GM23338 (cell line): ENCODE measurements at regions not wholly inside any gene's neighbourhood (a gene's known extent, or its start where the extent isn't known, plus 50 kb on each side); places are given as distances from the start of the nearest gene placed in this dataset.

Experiments
- ATAC-seq: fragments of 200-7000 bp; cut with Tn5 transposase; 3 replicates; pipeline ENCODE4 v1.9.1; 2020
- DNase-seq: peaks from one replicate; pipeline ENCODE4 v3.0.0-alpha.2; 2015; ENCODE audit warnings: low spot score
- H2AFZ ChIP-seq: fragments of 200-600 bp; sonication (generic); 2 replicates; pipeline ENCODE4 v1.8.0; 2016; ENCODE audit warnings: antibody characterized with exemption, mild to moderate bottlenecking, moderate library complexity
- H3F3A ChIP-seq: fragments of 200-600 bp; sonication (generic); replicated peaks from 2 replicates; pipeline ENCODE4 v1.8.0; 2017; ENCODE audit warnings: antibody characterized with exemption, mixed run types, low read depth
- H3K27ac ChIP-seq: fragments of 200-600 bp; sonication (generic); 2 replicates; pipeline ENCODE4 v1.6.1; 2016; ENCODE audit warnings: low read depth
- H3K27me3 ChIP-seq: fragments of 200-600 bp; sonication (generic); 2 replicates; pipeline ENCODE4 v1.8.0; 2016; ENCODE audit warnings: mild to moderate bottlenecking, mixed run types, moderate library complexity; ENCODE audit not compliant: insufficient read depth
- H3K36me3 ChIP-seq: fragments of 200-600 bp; sonication (generic); 2 replicates; pipeline ENCODE4 v1.8.0; 2016; ENCODE audit warnings: mild to moderate bottlenecking; ENCODE audit not compliant: insufficient read depth
- H3K4me1 ChIP-seq: fragments of 200-600 bp; sonication (generic); 2 replicates; pipeline ENCODE4 v1.8.0; 2016; ENCODE audit warnings: mild to moderate bottlenecking, moderate library complexity; ENCODE audit not compliant: insufficient read depth
- H3K4me2 ChIP-seq: fragments of 200-600 bp; sonication (generic); 2 replicates; pipeline ENCODE4 v1.7.1; 2017; ENCODE audit warnings: mixed run types
- H3K4me3 ChIP-seq: fragments of 200-600 bp; sonication (generic); 2 replicates; pipeline ENCODE4 v1.6.1; 2016; ENCODE audit warnings: mixed run types
- H3K79me2 ChIP-seq: fragments of 200-600 bp; sonication (generic); replicated peaks from 2 replicates; pipeline ENCODE4 v1.8.0; 2017; ENCODE audit warnings: mild to moderate bottlenecking; ENCODE audit not compliant: insufficient read depth
- H3K9me2 ChIP-seq: fragments of 200-600 bp; sonication (generic); 2 replicates; pipeline ENCODE4 v1.8.0; 2017; ENCODE audit not compliant: insufficient read depth
- H4K20me1 ChIP-seq: fragments of 200-600 bp; sonication (generic); replicated peaks from 2 replicates; pipeline ENCODE4 v1.8.0; 2017; ENCODE audit warnings: mild to moderate bottlenecking; ENCODE audit not compliant: insufficient read depth
- H3K27ac Mint-ChIP-seq: 2 replicates; pipeline ENCODE4 v1.8.0; 2020; ENCODE audit warnings: inconsistent platforms, mild to moderate bottlenecking, moderate library complexity, mixed read lengths
- H3K27me3 Mint-ChIP-seq: 3 replicates; pipeline ENCODE4 v1.8.0; 2022; ENCODE audit warnings: low read depth, mild to moderate bottlenecking, moderate library complexity, mixed read lengths, inconsistent platforms; ENCODE audit not compliant: insufficient read depth, poor library complexity
- H3K36me3 Mint-ChIP-seq: 3 replicates; pipeline ENCODE4 v1.8.0; 2021; ENCODE audit warnings: low read depth, mild to moderate bottlenecking, inconsistent platforms, moderate library complexity, mixed read lengths
- H3K4me1 Mint-ChIP-seq: 3 replicates; pipeline ENCODE4 v1.8.0; 2020; ENCODE audit warnings: mild to moderate bottlenecking, inconsistent platforms, mixed read lengths
- H3K4me3 Mint-ChIP-seq: 3 replicates; pipeline ENCODE4 v1.8.0; 2021; ENCODE audit warnings: moderate library complexity, mild to moderate bottlenecking, inconsistent platforms, mixed read lengths
- H3K9me3 Mint-ChIP-seq: 3 replicates; pipeline ENCODE4 v1.8.0; 2020; ENCODE audit warnings: moderate library complexity, mild to moderate bottlenecking, inconsistent platforms, mixed read lengths
- NANOG ChIP-seq: IDR thresholded peaks from 2 replicates; pipeline ENCODE4 v1.6.1; 2016; ENCODE audit warnings: antibody characterized with exemption, borderline replicate concordance
- TF ChIP-seq, protein P1 (sequence below): fragments of 250-450 bp; sonication (Bioruptor Pico); IDR thresholded peaks from 2 replicates; pipeline ENCODE4 v1.5.0; 2020; ENCODE audit warnings: mild to moderate bottlenecking, moderate library complexity
- TF ChIP-seq, protein P2 (sequence below), 2 experiments: fragments of 200-600 bp in 1 of 2; sonication (generic) in 1 of 2; conservative IDR thresholded peaks; 2 replicates each; pipeline versions ENCODE4 v1.5.1 to v1.6.1; 2016 to 2017; ENCODE audit warnings: antibody characterized with exemption in 2 of 2, low read depth in 2 of 2, mild to moderate bottlenecking in 2 of 2, moderate library complexity in 1 of 2

DNA sequence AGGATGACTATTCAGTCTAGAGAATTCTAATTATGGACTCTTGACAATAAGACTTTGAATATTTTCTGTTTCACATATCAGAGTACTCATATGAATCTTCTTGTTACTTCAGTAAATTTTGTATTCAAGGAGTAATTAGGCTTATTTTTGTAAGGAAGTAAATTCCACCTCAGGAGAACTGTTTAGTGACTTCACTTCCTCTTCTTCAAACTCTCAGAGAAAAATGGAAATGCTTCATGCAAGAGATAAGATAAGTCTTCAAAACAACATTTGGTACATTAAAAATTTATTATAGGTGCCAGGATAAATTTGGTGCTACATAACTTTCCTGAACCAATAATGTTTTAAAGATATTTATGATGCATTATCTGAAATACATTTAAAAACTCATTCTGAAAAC lies 1421.9 kb downstream of the PCDH7 start (continued):
- TF ChIP-seq, protein P1, sequence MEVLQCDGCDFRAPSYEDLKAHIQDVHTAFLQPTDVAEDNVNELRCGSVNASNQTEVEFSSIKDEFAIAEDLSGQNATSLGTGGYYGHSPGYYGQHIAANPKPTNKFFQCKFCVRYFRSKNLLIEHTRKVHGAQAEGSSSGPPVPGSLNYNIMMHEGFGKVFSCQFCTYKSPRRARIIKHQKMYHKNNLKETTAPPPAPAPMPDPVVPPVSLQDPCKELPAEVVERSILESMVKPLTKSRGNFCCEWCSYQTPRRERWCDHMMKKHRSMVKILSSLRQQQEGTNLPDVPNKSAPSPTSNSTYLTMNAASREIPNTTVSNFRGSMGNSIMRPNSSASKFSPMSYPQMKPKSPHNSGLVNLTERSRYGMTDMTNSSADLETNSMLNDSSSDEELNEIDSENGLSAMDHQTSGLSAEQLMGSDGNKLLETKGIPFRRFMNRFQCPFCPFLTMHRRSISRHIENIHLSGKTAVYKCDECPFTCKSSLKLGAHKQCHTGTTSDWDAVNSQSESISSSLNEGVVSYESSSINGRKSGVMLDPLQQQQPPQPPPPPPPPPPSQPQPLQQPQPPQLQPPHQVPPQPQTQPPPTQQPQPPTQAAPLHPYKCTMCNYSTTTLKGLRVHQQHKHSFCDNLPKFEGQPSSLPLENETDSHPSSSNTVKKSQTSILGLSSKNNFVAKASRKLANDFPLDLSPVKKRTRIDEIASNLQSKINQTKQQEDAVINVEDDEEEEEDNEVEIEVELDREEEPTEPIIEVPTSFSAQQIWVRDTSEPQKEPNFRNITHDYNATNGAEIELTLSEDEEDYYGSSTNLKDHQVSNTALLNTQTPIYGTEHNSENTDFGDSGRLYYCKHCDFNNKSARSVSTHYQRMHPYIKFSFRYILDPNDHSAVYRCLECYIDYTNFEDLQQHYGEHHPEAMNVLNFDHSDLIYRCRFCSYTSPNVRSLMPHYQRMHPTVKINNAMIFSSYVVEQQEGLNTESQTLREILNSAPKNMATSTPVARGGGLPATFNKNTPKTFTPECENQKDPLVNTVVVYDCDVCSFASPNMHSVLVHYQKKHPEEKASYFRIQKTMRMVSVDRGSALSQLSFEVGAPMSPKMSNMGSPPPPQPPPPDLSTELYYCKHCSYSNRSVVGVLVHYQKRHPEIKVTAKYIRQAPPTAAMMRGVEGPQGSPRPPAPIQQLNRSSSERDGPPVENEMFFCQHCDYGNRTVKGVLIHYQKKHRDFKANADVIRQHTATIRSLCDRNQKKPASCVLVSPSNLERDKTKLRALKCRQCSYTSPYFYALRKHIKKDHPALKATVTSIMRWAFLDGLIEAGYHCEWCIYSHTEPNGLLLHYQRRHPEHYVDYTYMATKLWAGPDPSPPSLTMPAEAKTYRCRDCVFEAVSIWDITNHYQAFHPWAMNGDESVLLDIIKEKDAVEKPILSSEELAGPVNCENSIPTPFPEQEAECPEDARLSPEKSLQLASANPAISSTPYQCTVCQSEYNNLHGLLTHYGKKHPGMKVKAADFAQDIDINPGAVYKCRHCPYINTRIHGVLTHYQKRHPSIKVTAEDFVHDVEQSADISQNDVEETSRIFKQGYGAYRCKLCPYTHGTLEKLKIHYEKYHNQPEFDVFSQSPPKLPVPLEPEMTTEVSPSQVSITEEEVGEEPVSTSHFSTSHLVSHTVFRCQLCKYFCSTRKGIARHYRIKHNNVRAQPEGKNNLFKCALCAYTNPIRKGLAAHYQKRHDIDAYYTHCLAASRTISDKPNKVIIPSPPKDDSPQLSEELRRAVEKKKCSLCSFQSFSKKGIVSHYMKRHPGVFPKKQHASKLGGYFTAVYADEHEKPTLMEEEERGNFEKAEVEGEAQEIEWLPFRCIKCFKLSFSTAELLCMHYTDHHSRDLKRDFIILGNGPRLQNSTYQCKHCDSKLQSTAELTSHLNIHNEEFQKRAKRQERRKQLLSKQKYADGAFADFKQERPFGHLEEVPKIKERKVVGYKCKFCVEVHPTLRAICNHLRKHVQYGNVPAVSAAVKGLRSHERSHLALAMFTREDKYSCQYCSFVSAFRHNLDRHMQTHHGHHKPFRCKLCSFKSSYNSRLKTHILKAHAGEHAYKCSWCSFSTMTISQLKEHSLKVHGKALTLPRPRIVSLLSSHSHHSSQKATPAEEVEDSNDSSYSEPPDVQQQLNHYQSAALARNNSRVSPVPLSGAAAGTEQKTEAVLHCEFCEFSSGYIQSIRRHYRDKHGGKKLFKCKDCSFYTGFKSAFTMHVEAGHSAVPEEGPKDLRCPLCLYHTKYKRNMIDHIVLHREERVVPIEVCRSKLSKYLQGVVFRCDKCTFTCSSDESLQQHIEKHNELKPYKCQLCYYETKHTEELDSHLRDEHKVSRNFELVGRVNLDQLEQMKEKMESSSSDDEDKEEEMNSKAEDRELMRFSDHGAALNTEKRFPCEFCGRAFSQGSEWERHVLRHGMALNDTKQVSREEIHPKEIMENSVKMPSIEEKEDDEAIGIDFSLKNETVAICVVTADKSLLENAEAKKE, result no peak
- TF ChIP-seq, protein P2, sequence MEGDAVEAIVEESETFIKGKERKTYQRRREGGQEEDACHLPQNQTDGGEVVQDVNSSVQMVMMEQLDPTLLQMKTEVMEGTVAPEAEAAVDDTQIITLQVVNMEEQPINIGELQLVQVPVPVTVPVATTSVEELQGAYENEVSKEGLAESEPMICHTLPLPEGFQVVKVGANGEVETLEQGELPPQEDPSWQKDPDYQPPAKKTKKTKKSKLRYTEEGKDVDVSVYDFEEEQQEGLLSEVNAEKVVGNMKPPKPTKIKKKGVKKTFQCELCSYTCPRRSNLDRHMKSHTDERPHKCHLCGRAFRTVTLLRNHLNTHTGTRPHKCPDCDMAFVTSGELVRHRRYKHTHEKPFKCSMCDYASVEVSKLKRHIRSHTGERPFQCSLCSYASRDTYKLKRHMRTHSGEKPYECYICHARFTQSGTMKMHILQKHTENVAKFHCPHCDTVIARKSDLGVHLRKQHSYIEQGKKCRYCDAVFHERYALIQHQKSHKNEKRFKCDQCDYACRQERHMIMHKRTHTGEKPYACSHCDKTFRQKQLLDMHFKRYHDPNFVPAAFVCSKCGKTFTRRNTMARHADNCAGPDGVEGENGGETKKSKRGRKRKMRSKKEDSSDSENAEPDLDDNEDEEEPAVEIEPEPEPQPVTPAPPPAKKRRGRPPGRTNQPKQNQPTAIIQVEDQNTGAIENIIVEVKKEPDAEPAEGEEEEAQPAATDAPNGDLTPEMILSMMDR (conservative IDR thresholded peaks at IDR 0.05; ENCODE audit: low read depth in 2 of 2), result no peak

DNA sequence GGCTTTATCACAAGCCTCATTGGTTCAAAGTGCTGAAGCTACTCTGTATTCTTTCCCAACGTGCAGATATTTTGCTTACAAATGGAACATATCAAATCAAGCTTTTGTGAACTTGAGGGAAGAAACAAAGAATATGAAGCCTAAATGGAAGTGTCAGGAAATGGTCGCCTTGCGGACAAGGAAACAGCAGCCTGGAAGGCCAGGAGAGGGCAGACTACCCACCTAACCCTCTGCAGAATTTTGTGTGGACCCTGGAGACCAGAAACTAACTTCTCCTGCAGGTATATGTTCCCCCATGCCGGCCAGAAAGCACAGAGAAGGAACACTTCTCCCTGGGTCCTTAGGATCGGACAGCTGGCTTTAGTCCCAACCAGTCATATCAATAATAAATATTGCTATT lies 1425.8 kb downstream of the PCDH7 start:
- Mint-ChIP-seq H3K36me3 (no peaks in the 10 kb centered on the region; the same call in 2 of the 3 replicates), H3K27me3 (no peaks in the 10 kb centered on the region), H3K4me1 (peaks cover 7% of the 10 kb centered on the region; the same call in 2 of the 3 replicates), H3K27ac (no peak overlapping the region), H3K9me3 (no peaks in the 10 kb centered on the region), H3K4me3 (no peak overlapping the region)
- DNase-seq (peak; percentile 44), ATAC-seq (peak; percentile 80)
- Histone ChIP-seq H3K4me3 (no peak overlapping the region), H3K36me3 (no peaks in the 10 kb centered on the region), H3K27ac (no peak overlapping the region), H2AFZ (peak overlapping the region; percentile 64; the same call in 1 of the 2 replicates), H3K4me1 (peaks cover 10% of the 10 kb centered on the region; the same call in 1 of the 2 replicates), H3K79me2 (no peaks in the 10 kb centered on the region), H3K4me2 (no peak overlapping the region), H3F3A (no peaks in the 10 kb centered on the region), H3K9me2 (no peaks in the 10 kb centered on the region; the same call in 1 of the 2 replicates), H4K20me1 (no peaks in the 10 kb centered on the region), H3K27me3 (no peaks in the 10 kb centered on the region)
- no peak for TF ChIP-seq NANOG
- TF ChIP-seq, protein P2 (conservative IDR thresholded peaks at IDR 0.05; ENCODE audit: low read depth in 2 of 2), result peak; percentile 55 to 71
